Middle frontal gyrus (tissue), 1 donor: ENCODE measurements at regions not wholly inside any gene's neighbourhood (a gene's known extent, or its start where the extent isn't known, plus 50 kb on each side); places are given as distances from the start of the nearest gene placed in this dataset.

Experiments used
- DNase-seq: peaks from one replicate; pipeline ENCODE4 v3.0.0-alpha.2; 2015; ENCODE audit warnings: low spot score; ENCODE audit errors: extremely low spot score

DNA sequence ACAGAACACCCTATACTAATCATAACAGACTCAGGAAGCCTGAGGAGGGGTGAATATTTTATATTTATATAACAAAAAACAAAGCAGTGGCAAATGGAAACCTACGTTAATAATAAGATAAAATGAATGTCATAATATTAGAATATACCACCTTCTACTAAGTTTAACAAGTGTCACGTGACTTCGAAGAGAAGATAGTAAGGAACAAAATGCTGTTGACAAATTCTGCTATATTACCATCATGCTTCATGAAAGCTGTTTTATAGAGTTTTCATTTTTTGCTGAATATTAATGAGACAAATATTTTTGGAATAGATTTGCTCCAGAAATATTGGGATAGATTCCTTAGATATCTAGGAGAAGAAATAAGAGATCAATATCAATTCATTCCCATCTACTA is 450.6 kb upstream of the DCN start:
- DNase-seq, result no peak

- DNase-seq, result no peak
Observed at GRCh38 chr12:91632042-91632786, 449.6 kb upstream of the DCN start.

GRCh38 chr12:91630596-91631293 is 448.1 kb upstream of the DCN start:
- DNase-seq, result no peak

- no peak for DNase-seq
Observed at GRCh38 chr12:91630083-91630482, 447.5 kb upstream of the DCN start.

DNA sequence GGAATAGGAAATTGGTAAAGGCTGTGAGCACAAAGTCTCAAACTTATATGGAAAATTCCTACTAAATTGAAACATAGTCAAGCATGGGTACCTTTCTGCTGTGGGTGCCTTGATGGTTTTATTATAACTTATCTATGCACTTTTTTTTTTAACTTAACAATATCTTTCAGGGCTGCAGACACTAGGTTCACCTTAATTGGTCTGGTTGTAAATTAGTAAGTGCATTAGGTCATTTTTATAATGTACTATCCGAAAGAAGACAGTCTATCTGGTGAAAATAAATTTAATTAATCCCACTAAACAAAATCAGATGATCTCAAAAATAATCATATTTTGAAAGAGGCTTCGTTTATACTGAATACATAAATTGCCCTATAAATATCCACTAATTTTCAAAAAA is 446.8 kb upstream of the DCN start:
- DNase-seq, result no peak

DNA sequence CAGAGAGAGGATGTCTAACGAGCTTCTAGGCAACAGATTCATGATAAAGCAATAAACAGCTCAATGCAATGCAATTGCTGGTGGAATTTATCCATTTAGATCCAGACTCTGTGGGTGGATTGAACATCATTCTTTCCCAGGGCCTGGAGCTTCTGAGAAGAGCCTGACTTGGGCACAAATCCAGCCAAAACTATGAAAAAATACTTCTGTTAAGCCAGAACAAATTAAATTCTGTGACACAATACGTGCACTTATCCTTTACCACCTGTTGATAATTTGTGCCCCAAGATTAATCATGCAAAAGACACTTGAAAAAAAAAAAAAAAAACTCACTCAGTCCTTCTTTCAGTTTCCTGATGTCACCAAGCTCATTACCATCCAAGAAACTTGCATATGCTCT is 446.0 kb upstream of the DCN start:
- DNase-seq, result no peak

DNA sequence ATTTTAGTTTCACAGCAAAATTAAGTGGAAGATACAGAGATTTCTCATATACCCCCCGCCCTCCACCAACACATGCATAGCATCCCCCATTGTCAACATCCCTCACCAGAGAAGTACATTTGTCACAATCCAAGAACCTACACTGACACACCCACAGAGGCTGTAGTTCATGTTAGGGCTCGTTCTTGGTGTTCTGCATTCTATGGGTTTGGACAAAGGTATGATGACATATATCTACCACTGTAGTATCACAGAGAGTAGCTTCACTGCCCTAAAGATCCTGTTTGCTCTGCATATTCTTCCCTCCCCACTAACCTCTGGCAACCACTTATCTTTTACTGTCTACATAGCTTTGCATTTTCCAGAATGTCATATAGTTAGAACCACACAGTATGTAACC is 444.6 kb upstream of the DCN start:
- no peak for DNase-seq

DNA sequence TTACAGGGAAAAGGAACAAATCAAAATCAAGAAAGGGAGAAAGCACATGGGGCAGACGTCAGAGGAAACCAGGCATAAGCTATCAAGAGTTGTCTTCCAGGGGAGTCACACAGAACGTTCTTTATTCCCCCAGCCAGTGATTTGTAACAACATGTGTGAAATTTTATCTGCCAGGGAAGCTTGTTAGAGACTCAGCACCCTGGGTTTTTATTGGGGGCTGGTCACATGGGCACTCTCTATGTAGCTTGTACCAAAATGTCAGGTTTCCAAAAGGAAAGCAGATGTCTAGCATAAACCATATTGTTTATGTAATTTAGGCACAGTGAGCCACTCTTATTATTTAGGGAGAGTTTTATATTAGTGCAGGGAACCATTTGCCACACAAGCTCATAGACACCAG is 440.4 kb upstream of the DCN start:
- DNase-seq, result no peak

DNA sequence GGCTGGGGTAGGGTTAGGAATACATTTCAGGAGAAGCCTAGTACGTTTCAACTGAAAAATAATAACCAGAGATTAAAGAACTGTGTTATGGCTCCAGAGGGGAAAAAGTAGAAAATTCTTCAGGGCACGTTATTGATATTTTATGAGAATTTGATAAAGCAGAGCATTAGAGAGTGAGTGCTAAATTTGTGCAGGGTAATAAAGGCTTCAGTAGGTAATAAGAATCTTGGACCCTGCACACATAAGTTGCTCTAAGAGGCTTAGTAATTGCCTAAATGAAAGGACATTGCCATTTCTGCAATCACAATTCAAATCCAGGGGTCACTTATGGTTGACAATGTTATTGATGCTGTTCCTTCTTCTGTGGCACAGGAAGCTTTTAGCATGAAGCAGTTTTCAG is 439.4 kb upstream of the DCN start:
- DNase-seq, result no peak

DNA sequence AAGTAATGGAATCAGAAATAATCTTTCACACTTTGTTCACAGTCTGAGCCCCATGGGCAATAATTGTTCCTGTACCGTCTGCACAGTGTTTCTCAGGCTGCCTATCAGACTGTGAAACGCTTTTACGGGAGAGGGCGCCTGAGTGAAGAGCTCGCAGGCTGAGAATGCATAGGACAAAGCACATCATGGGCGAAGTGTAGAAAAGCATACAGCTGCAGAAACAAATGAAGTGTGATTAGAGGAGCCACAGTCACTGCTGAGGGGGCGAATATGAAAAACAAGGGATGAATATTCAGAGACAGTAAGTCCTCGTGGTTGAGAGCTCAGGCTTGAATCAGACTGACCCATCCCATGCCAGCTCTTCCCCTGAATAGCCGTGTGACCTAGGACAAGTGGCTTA is 438.4 kb upstream of the DCN start:
- DNase-seq, result peak; percentile 40

DNA sequence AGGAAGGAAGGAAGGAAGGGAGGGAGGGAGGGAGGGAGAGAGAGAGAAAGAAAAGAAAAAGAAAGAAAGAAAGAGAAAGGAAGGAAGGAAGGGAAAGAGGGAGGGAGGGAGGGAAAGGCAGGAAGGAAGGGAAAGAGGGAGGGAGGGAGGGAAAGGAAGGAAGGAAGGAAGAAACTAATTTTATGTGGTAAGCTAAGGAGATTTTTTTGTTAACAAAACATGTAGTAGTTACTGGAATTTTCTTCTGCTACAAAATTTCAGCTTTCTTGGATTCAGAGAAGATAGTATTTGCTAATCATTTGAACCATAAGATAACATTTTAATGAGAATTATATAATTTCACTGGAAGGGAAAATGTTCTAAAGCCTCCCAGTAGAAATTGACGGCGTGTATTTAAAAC is 437.8 kb upstream of the DCN start:
- no peak for DNase-seq

DNA sequence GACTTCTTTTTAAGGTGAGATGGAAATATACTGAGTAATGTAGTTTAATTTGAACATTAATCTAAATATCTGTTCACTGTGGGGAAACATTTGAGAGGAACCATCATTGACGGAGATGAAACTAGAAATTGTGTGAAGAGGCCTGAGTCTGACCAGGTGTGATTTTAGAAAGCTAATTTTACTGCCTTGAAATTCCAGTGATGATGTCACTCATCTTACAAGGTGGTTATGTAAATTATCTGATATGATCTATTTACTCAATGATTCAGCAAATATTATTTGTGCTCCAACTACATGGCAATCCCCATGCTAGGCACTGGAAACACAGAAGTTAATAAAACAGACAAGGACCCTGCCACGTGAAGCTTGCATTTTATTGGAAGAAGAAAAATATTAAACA is 435.7 kb upstream of the DCN start:
- DNase-seq, result no peak

- no peak for DNase-seq
Observed at GRCh38 chr12:91617818-91618217, 435.2 kb upstream of the DCN start.

DNA sequence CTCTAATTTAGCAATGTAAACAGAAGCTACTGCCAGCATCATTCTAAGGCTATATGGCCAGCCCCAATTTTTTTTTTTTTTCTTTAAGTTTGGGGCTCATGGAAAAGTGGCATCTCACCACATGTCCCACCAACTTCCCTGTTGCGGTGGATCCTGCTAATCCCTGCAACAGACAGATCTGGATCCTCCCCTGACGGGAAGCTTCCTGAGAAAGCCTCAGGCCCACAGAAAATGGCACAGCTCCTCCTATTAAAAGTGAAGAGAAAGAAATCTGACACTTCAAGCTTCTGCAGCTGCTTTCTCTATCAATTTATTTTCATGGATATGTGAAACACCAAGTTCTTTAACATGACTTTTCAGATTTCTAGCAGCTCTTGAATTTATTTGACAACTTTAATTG is 433.8 kb upstream of the DCN start:
- no peak for DNase-seq

- DNase-seq, result no peak
Observed at GRCh38 chr12:91613223-91613779, 430.7 kb upstream of the DCN start.

DNA sequence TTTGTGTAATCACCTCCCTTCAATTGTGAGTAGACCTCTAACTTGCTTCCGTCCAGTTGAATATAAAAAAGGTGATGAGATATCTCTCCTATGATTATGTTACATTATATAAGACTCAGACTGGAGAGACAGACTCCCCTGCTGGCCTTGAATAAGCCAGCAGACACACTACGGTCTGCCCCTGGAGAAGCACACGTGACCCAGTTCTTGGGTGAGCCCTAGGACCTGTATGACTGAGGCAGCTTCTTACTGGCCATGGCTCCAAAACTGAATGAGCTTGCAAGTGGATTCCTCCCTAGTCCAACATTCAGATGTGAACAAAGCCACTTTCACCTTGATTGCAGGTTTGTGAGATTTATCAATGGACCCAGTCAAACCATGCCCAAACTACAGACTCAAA is 427.9 kb upstream of the DCN start:
- DNase-seq, result no peak

- DNase-seq, result no peak
Observed at GRCh38 chr12:91609283-91609682, 426.7 kb upstream of the DCN start.

DNA sequence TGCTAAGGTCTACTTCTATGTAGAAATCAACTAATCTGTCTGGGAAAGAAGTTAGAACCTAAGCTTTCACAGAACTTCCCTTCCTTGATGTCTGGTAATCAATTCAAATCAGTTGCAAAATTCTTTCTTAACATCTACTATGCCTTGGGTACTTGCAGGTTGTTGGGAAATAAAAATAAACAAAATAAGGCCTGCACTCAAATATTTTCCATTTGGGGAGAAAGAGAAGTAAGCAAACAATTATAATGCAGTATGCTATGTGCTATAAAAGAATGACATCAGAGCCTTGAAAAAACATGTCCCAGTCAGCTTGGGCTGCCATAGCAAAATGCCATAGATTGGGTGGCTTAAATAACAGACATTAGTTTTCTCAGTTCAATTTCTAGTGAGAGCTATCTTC is 425.9 kb upstream of the DCN start:
- no peak for DNase-seq

DNA sequence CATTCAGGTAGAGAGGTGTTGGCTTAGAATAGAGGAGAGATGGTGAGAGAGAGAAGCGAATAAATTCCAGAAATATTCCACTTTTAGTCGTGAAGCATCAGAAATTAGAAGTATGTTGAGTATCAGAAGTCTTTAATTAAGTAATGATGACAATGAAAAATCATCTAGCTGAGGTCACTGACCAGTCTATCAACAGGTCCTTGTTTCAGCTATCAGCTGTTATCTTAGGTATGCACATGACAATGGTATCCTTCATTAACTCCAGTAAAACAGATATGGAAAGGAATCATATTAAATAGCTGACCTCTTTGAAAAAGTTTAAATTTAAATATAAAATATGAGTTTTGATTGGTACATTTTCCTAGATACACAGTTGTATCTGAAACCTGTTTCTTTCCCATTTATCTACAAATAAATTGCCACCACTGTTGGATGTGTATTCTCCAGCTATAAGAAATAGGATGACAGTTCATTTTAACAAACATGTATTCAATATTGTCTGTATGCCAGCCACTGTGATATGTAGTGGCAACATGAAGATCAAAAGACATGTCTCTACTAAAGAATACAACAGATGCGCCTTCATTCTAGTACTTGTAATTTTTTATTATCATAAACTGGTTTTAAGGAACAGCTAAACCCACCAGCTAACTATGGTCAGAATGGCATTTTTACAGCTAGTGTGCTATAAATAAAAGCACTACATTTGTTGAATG is 424.2 kb upstream of the DCN start:
- DNase-seq, result no peak

DNA sequence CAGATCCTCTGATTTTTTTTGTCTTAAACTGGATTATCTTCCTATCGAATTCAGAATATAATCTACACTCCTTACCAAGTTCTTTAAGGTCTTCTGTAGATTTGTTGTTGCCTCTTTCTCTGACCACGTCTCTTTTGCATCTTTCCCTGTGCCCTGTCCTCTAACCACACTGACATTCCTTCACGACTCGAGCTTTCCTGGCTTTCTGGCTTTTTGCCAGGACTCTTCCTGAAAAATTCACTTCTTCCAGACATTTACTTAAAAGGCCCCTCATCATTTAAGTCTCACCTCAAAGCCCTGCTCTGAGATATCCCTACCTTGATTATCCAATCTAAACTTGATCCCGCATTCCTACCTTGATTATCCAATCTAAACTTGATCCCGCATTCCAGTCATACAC is 422.3 kb upstream of the DCN start:
- no peak for DNase-seq

- DNase-seq, result no peak
Observed at GRCh38 chr12:91603060-91603459, 420.4 kb upstream of the DCN start.

DNA sequence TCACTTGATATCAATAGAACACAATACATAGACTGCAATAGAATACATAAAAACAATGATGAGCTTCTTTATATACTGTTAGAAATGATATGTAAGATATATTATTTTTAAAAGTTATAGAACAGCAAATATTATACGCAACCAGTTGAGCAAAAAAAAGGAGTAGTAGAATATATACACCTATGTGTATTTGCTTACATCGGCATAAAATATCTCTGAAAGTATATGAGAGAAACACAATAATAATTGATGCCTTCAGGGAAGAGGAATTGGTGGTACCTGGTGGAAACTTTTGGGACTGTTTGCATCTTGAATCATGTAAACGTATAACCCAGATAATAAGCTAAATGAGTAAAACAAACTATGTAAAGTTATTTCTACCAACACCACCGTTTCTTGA is 418.4 kb upstream of the DCN start:
- no peak for DNase-seq
